ENCODE measurements at regions not wholly inside any gene's neighbourhood (a gene's known extent, or its start where the extent isn't known, plus 50 kb on each side); places are given as distances from the start of the nearest gene placed in this dataset.
A peak's percentile ranks its signal among the peaks of the same experiment; 100 is the strongest.

DNA sequence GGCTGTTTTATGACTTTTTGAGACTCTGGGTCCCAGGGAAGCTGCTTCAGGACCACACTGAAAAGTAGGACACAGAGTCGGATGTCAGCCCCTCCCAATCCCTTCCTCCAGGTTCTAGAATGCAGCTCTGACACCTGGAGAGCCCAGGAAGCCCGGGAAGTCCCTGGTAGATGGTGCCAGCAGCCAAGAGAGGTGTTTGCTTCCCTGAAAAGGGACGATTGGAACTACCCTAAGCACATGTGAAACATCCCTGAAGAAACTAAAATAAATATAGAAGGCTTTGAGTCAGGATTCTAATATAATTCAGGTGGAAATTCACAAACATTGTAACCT, 163.2 kb upstream of the CYRIA start:
- DNase-seq (ENCODE audit: low spot score), result no peak
- FAIRE-seq, result no peak

DNA sequence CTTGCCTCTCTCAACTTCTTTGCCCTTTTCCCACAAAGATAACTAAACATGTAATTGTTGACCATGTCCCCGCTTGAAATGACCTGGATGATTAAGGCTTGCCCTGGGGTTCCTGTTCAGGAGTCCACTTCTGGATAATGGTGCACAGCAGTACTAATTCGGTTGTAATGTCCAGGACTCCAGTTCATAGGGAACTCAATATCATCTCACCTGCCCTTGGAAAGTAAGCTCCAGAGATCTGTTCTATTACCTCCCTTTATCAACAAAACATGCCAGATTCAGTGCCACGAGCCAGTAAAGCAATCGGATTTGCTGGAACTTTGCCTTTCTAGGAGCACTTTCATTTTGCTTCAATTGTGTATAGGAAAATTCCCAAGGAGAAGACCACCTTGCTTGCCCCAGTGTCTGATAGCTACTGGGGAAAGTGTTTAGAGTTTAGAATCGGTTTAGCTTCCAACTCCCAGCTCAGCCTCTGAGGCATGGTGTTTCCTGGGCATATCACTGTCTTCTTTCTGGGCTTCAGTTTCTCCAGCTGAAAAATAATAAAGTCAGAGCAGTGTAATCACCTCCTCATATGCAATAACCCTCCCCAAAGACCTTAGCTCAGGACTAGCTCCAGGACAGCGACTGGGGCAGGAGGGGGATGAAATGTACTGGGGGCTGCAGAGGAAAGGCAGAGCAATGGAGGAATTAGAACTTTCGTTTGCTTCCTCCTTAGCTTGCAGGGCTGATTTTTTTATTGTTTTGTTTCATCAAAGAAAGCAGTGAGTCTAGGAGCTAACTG, 162.6 kb upstream of the CYRIA start:
- FAIRE-seq, result no peak
- DNase-seq (ENCODE audit: low spot score), result no peak

- FAIRE-seq (no peak), DNase-seq (ENCODE audit: low spot score) (no peak)
Measured at GRCh38 chr2:16824472-16824871, 158.8 kb upstream of the CYRIA start.

- DNase-seq (ENCODE audit: low spot score), result no peak
- peak; percentile 5 for FAIRE-seq
Measured at GRCh38 chr2:16821692-16822091, 156.1 kb upstream of the CYRIA start.

GRCh38 chr2:16818203-16818556, 152.5 kb upstream of the CYRIA start:
- DNase-seq (ENCODE audit: low spot score) (no peak), FAIRE-seq (no peak)

DNA sequence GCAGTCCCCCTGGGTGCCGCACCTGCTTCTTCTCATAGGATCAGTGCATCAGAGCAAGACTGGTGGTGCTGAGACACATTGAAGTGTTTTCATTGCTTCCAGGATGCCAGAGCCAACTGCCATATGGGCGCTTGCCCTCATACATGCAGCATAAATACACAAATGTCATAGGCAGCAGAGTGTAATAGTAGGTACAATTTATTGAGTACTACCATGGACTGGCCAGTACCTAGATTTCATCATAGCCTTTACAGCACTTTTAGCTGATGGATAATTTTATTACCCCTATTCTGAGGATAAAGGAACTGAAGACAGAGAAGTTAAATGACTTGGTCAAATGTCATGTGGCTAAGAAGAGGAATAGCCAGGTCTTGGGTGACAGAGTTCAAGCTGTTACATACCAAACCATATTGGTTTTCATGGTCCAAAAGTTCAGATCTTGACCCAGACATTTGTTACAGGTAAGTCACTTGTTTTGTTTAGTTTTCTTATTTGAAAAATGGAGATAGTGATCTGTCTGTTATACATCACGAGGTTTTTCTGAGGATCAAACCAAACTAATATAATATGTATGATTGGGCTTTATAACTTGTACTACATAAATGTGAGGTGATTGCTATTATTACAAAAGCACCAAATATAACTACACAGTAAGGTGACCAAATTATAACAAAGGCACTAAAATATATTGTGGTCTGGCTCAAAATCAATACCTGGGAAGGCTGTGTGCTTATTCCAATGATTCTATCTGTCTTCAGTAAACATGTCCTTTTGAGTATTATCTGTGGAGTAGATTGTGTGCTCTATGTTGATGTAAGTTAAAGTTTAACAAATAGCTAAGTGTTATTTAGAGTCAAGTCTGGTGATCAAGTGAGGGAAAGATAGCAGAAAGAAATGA, 151.9 kb upstream of the CYRIA start:
- no peak for DNase-seq (ENCODE audit: low spot score)
- FAIRE-seq, result no peak

DNA sequence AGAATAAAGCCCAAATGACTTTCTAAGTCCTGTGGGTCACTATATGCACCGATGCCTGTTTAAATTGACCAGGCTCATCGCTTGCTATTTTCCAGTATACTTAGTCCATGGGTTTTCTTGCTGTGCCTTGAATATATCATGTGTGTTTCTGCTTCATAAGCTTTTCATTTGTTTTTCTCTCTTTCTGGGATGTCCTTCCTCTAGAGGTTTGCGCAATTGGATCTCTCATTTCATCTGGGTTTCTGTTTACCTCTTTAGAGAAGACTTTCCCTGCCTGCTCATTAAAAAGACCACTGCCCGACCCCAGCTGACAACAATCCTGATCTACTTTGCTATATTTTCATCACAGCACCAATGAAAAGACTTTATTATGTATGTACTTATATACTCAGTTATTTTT, 150.9 kb upstream of the CYRIA start:
- DNase-seq (ENCODE audit: low spot score) (no peak), FAIRE-seq (no peak)

DNA sequence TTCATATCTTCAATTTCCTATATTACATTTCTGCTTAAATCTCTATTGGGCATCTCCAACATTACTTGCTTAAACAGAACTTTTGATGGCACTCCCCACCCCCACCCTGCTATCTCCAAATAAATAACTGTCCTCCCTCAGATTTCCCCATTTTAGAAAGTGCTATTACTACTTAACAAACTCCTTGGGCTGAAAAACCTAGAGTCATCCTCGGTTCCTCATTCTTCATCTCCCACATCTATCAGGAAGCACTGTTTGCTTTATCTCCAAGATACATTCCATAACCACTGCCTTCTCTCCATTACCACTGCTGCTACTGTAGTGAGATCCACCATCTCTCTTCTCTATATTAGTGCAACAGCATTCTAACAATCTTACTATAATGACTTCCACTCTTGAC, 150.4 kb upstream of the CYRIA start:
- no peak for FAIRE-seq
- DNase-seq (ENCODE audit: low spot score), result no peak

DNA sequence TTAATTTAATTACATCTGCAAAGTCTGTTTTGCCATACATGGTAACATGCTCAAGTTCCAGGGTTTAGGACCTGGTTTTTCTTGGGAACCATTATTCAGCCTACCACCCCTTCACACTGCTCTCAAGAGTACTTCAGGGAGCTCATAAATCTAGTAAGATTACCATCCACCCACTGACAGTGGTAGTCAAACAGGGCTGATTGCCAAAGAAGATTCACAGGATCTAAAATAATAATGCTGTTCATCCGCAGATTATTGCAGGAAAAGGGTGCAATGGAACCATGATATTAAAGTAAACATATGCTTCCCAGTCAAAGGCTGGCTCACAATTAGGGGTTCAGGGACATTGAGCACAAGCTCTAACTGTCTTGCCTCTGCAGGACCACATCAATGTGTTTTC, 148.0 kb upstream of the CYRIA start:
- no peak for FAIRE-seq
- DNase-seq (ENCODE audit: low spot score), result no peak

DNA sequence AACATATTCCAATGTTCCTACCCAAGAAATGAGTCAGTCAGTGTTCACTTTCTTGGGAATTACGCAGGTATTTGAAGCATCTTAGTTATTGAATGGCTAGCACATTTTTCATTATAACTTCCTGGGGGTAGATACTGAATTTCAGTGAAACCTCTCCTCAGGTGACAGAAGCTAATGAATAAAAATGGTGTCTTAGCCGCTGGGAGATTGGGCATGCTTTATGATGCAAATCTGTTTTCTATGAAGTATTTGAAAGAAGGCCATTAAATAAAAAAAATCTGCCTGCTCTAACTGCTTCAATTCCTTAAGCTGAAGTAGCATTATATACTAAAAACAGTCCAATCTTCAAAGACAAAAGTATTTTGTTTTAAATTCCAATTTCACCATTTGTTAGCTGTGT, 132.8 kb upstream of the CYRIA start:
- FAIRE-seq (no peak), DNase-seq (ENCODE audit: low spot score) (no peak)

DNA sequence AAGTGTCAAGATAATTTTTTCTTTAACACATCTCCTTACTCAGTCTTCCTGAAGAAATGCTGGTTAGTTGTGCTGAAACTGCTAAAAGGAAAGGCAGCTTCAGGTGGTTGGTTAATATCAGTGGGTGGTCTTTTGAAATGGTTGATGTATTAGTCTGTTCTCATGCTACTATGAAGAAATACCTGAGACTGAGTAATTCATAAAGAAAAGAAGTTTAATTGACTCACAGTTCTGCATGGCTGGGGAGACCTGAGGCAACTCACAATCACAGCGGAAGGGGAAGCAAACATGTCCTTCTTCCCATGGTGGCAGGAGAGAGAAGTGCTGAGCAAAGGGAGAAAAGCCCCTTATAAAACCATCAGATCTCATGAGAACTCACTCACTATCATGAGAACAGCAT, 125.9 kb upstream of the CYRIA start:
- FAIRE-seq (no peak), DNase-seq (ENCODE audit: low spot score) (no peak)

DNA sequence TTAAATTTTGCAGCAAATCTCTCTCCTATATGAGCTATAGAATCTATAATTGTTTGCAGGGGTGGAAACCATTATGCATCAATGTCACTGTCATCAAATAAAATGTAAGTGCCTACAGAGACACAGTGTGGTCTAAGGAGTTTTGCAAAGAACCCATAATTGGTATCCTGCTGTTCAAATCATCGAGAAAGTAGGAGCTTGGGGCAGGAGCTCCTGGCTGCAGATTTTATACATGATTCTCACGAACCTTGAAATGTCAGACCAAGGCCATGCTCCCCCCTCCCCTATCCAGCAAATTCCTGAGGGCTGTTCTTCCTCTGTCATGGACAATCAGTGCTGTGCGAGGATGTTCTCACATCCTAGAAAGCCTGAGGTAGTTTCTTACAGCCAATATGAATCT, 119.5 kb upstream of the CYRIA start:
- FAIRE-seq (no peak), DNase-seq (ENCODE audit: low spot score) (no peak)

- FAIRE-seq (no peak), DNase-seq (ENCODE audit: low spot score) (no peak)
Measured at GRCh38 chr2:16784652-16785051, 119.0 kb upstream of the CYRIA start.

- DNase-seq (ENCODE audit: low spot score), result no peak
Measured at GRCh38 chr2:16777123-16777870, 111.7 kb upstream of the CYRIA start.

GRCh38 chr2:16775899-16776231, 110.2 kb upstream of the CYRIA start:
- DNase-seq (ENCODE audit: low spot score) (no peak), FAIRE-seq (no peak)

More at GRCh38 chr2:16777123-16777870, 111.7 kb upstream of the CYRIA start:
- peak; percentile 55 for FAIRE-seq

GRCh38 chr2:16774980-16775898, 109.6 kb upstream of the CYRIA start:
- DNase-seq (ENCODE audit: low spot score), result no peak
- no peak for FAIRE-seq

DNA sequence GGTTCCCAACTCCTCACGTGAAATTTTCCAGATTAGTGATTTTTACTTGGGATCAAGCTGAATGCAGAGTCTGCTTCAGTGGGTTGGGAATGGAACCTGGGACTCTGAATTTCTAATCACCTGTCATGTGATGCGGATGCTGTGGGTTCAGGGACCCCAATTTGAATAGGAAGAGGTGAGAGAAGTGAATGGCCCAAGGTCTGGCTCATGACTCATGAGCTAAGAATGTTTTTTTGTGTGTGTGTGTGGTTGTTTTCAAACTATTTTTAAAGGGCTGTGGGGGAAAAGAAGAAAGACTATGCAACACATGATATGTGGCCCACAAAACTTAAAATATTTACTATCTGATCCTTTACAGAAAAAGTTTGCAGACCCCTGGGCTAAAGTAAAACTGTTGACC, 108.5 kb upstream of the CYRIA start:
- DNase-seq (ENCODE audit: low spot score) (peak; percentile 44), FAIRE-seq (no peak)

DNA sequence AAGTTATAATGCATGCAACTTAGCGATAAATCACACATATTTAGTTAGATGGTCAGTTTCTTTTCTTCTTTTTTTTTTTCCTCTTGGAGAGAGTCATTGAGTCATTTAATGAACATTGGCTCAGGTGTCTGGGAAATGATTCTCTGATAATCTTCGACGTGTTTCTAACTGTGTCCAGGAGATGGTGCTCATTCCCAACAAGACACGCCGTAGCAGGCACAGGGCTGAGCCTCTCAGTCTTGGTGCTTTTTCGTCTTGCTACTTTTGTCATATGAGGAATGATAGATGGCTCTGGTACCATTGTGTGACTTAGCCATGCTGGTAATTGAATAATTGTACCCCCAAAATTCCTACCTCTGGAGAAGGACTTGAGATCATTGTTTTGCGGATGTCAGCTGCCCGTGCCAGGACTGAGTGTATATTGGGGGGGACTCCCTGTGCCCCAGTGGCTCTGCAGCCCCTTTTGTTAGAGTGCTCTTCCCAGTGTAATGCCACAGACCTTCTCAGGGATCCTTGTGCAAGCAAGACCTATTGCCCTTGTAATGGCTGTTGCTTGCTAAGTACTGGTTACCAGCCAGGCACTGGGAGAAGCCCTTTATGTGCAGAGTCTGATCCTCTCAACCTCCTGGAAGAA, 107.6 kb upstream of the CYRIA start:
- peak; percentile 73 for DNase-seq (ENCODE audit: low spot score)
- no peak for FAIRE-seq

- DNase-seq (ENCODE audit: low spot score), result no peak
- FAIRE-seq, result no peak
Measured at GRCh38 chr2:16767789-16768476, 102.3 kb upstream of the CYRIA start.

- FAIRE-seq (no peak), DNase-seq (ENCODE audit: low spot score) (no peak)
Measured at GRCh38 chr2:16765356-16765755, 99.7 kb upstream of the CYRIA start.
